ENCODE measurements at regions not wholly inside any gene's neighbourhood (a gene's known extent, or its start where the extent isn't known, plus 50 kb on each side); places are given as distances from the start of the nearest gene placed in this dataset.

DNA sequence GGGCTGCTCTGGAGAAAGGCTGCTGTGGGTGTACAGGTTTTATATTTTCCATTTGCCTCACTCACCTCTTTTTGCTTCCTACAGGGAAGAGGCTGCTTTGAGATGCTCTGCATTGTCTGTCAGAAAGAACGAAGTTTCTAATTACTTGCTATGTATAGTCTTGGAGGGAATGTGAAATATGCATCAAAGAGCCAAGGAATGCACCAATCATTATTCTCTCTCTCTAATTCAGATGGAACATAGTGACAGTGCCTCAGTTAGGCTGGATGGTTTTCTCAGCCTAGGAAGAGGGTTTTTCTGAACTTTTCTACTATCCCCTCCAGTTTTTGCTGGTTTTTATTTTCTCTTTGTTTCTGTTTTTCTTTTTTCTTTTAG, 106.8 kb upstream of the SLC4A4 start:
- TF ChIP-seq, protein P1, sequence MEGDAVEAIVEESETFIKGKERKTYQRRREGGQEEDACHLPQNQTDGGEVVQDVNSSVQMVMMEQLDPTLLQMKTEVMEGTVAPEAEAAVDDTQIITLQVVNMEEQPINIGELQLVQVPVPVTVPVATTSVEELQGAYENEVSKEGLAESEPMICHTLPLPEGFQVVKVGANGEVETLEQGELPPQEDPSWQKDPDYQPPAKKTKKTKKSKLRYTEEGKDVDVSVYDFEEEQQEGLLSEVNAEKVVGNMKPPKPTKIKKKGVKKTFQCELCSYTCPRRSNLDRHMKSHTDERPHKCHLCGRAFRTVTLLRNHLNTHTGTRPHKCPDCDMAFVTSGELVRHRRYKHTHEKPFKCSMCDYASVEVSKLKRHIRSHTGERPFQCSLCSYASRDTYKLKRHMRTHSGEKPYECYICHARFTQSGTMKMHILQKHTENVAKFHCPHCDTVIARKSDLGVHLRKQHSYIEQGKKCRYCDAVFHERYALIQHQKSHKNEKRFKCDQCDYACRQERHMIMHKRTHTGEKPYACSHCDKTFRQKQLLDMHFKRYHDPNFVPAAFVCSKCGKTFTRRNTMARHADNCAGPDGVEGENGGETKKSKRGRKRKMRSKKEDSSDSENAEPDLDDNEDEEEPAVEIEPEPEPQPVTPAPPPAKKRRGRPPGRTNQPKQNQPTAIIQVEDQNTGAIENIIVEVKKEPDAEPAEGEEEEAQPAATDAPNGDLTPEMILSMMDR (conservative IDR thresholded peaks at IDR 0.05; ENCODE audit: low read depth): no peak
- no peak overlapping the region for H3K27ac ChIP-seq
- POLR2A ChIA-PET (ENCODE audit: low non-redundant PET): no interaction called here
- no peak for DNase-seq (ENCODE audit: low spot score)
- CTCF ChIA-PET: interaction anchor here (0.7 kb wide), 1 partner anchor 152 kb away, joined by 3 read pairs; no protein-coding TSS in a partner anchor

DNA sequence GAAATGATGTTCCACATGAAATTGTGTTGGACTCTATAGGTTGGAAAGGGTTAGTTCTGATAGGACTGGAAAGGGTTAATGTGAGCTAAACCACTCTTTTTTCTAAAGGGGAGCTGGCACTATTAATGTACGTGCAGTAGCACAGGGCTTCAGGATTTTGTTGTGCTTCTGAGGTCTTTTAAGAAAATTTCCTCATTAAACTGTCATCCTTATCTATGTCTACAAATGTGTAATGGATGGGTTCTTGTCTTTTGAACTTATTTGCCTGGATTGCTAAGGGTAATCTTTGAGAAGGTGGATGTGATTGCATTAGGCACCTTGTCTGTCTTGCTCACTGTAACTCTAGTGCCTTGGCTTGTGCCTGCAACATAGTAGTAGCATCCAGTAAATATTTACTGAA, 106.0 kb upstream of the SLC4A4 start:
- ChIA-PET CTCF (interaction anchor here (0.7 kb wide), 1 partner anchor 151 kb away, joined by 3 read pairs; no protein-coding TSS in a partner anchor), POLR2A (ENCODE audit: low non-redundant PET) (no interaction called here)

DNA sequence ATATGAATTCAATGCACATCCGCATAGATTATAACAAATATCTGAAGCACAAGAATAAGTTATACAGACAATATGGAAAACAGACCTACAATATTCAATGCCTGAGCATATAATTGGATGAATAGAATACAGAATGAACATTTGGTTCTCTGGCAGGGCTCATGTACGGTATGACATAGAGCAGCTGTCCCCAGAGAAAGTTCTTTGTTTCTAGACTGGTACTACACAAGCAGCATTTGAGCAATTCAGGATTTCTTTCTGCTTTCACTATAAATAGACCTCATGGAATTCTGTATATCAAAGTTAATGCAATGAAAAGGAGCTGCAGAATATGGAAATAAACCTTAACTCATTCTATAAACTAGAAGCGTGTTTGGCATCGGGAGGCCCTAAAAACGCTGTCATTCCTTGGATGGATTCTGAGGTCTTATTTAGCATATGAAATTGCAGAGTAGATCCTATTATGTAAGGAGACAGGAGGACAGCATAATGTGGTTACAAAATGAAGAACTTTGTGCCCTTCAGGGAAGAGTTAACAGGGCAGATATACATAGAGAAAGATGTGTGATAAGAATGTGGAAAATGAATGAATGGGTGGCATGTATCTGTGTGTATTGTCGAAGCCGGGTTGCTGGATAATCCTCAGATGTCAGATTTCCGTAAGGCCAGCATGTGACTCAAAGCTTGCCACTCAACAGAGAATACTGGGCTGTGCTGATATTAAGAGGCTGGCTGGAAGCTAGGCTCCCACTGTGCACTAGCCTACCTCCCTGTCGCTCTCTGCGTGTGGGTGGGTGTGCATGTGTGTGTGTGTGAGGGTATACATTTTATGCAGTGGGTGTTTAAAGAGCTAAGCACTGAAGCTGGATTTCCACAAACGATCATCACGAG, 103.3 kb upstream of the SLC4A4 start:
- CTCF ChIA-PET: interaction anchor here (0.6 kb wide), 1 partner anchor 858 kb away, joined by 4 read pairs; no protein-coding TSS in a partner anchor
- POLR2A ChIA-PET (ENCODE audit: low non-redundant PET): no interaction called here
- no peak overlapping the region for H3K27ac ChIP-seq
- TF ChIP-seq, protein P1 (conservative IDR thresholded peaks at IDR 0.05; ENCODE audit: low read depth): no peak
- no peak for DNase-seq (ENCODE audit: low spot score)

More for the DNA sequence above, 106.0 kb upstream of the SLC4A4 start:
- DNase-seq (ENCODE audit: low spot score): no peak
- no peak overlapping the region for H3K27ac ChIP-seq
- TF ChIP-seq, protein P1 (conservative IDR thresholded peaks at IDR 0.05; ENCODE audit: low read depth): no peak

DNA sequence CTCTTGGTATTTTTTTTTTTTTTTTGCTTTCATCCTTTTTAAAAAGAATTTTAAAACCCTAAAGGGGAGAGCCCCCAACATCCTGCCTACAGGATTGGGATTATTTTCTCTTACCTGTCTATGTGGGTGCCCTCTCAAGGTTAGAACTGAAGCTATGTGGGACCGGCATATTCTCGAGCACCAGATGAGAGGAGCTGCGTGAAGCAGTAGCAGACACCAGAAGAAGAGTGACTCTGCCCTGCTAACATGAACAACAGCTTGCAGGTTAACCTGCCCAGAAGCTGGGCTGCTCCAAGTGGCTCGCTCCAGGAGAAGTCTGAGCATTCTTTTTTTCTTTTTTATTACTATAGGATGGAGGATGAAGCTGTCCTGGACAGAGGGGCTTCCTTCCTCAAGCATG, 102.6 kb upstream of the SLC4A4 start:
- CTCF ChIA-PET: interaction anchor here (0.6 kb wide), 1 partner anchor 857 kb away, joined by 4 read pairs; no protein-coding TSS in a partner anchor
- POLR2A ChIA-PET (ENCODE audit: low non-redundant PET): no interaction called here
- TF ChIP-seq, protein P1 (conservative IDR thresholded peaks at IDR 0.05; ENCODE audit: low read depth): no peak

DNA sequence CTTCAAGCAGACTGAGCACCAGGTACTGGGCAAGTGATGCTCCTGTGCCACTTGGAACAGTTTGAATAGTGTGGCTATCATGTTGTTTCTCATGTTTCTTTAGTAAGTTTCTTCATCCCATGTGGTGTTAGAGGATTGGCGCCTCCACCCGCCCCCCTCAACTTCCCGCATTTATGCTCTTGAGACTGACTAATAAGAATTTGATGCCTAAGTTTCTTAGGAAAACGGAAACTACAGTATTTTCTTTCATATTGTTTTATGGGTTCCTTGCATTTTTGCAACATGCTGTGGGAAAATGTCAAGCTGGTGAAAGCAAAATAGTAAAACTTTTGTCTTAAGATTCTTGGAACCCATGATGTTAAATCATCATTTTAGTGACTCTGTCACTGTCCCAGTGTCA, 101.2 kb upstream of the SLC4A4 start:
- DNase-seq (ENCODE audit: low spot score): no peak
- TF ChIP-seq, protein P1 (conservative IDR thresholded peaks at IDR 0.05; ENCODE audit: low read depth): no peak
- ChIA-PET POLR2A (ENCODE audit: low non-redundant PET) (no interaction called here), CTCF (interaction anchor here (0.6 kb wide), 1 partner anchor 476 kb away, joined by 3 read pairs; no protein-coding TSS in a partner anchor)
- H3K27ac ChIP-seq: no peak overlapping the region

More for the DNA sequence above, 102.6 kb upstream of the SLC4A4 start:
- H3K27ac ChIP-seq: no peak overlapping the region
- DNase-seq (ENCODE audit: low spot score): no peak

DNA sequence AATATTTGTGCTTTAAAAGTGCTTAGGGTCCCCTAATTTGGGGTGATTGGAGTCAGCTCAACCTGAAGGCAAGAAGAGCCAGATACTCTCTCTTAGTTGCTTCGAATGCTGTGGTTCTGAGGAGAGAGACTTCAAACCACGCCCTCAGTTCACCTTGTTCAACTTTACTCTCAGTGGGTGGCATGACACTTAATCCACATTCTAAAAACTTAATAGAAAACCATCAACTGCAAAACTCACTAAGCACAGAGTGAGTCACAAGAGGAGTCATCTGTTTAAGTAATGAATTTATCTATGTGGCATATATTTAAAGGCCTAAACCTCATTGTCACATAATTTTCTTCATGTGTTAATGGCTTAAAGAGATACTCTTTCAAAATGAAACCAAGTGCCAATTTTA, 99.5 kb upstream of the SLC4A4 start:
- TF ChIP-seq, protein P1 (conservative IDR thresholded peaks at IDR 0.05; ENCODE audit: low read depth): no peak
- ChIA-PET CTCF (no interaction called here), POLR2A (ENCODE audit: low non-redundant PET) (interaction anchor here (0.6 kb wide), 1 partner anchor 217 kb away, joined by 5 read pairs; no protein-coding TSS in a partner anchor)
- no peak for DNase-seq (ENCODE audit: low spot score)
- H3K27ac ChIP-seq: no peak overlapping the region
